Activated T-helper 2 cell treated with anti-CD3 and anti-CD28 coated beads, Interferon-gamma antibody, Interleukin-2, Interleukin-4, amounts not matched to agents 10 μg/mL and 5 μg/mL and 100 μg/mL, durations not matched to agents 14 hours and 24 hours and 36 hours (primary cell): ENCODE measurements at regions not wholly inside any gene's neighbourhood (a gene's known extent, or its start where the extent isn't known, plus 50 kb on each side); places are given as distances from the start of the nearest gene placed in this dataset.
A peak's percentile ranks its signal among the peaks of the same experiment; 100 is the strongest.

Experiments used
- DNase-seq: peaks from one replicate; pipeline ENCODE4 v3.0.0; 2021; ENCODE audit warnings: low spot score
- H3K27ac Mint-ChIP-seq: one replicate; pipeline ENCODE4 v1.8.0; 2021; ENCODE audit warnings: mixed read lengths
- H3K27me3 Mint-ChIP-seq: one replicate; pipeline ENCODE4 v1.8.0; 2021; ENCODE audit warnings: low read depth, mixed read lengths
- H3K36me3 Mint-ChIP-seq: one replicate; pipeline ENCODE4 v1.8.0; 2021; ENCODE audit warnings: low read depth, mixed read lengths
- H3K4me1 Mint-ChIP-seq: one replicate; pipeline ENCODE4 v1.8.0; 2021; ENCODE audit warnings: low read depth, mixed read lengths
- H3K4me3 Mint-ChIP-seq: one replicate; pipeline ENCODE4 v1.8.0; 2021; ENCODE audit warnings: low read depth, mild to moderate bottlenecking, moderate library complexity, mixed read lengths
- H3K9me3 Mint-ChIP-seq: one replicate; pipeline ENCODE4 v1.8.0; 2021; ENCODE audit warnings: mixed read lengths
- intact Hi-C: fragments of 100-400 bp; cut with micrococcal nuclease; formaldehyde crosslinking; loops from one replicate; pipeline ENCODE4 v1.15.1; 2023

DNA sequence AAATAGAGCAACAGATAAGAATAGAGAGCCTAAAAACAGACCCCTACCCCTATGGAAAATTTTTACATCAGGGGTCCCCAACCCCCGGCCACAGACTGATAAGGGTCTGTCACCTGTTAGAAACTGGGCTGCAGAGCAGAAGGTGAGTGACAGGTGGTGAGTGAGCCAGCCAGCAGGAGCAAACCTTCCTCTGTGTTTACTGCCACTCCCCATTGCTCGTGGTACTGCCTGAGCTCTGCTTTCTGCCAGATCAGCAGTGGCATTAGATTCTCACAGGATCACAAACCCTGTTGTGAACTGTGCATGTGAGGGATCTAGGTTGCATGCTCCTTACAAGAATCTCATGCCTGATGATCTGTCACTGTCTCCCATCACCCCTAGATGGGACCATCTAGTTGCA, 174.1 kb downstream of the FOXD2 start:
- Mint-ChIP-seq H3K27ac (no peak overlapping the region), H3K9me3 (no peaks in the 10 kb centered on the region), H3K4me3 (no peak overlapping the region), H3K36me3 (no peaks in the 10 kb centered on the region), H3K4me1 (no peaks in the 10 kb centered on the region), H3K27me3 (no peaks in the 10 kb centered on the region)
- DNase-seq: no peak
- intact Hi-C loops: no loop called here

DNA sequence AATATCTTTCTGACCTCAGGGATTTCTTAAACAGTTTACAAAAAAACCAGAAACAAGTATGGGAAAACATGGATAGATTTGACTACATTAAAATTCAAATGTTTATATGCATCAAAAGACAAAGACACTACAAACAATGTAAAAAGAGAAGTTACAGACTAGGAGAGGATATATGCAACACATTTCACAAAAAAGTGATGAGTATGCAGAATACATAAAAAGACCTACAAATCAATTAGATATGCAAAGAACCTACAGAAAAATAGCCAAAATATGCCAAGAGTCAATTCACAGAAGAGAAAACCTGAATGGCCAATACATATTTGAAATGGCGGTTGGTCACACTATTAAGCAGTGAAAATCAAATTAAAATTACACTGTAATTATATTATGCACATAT, 175.0 kb downstream of the FOXD2 start:
- H3K27me3 Mint-ChIP-seq: no peaks in the 10 kb centered on the region
- no peaks in the 10 kb centered on the region for H3K9me3 Mint-ChIP-seq
- no peaks in the 10 kb centered on the region for H3K36me3 Mint-ChIP-seq
- H3K4me3 Mint-ChIP-seq: no peak overlapping the region
- no peaks in the 10 kb centered on the region for H3K4me1 Mint-ChIP-seq
- intact Hi-C loops: no loop called here
- no peak overlapping the region for H3K27ac Mint-ChIP-seq
- DNase-seq: no peak

DNA sequence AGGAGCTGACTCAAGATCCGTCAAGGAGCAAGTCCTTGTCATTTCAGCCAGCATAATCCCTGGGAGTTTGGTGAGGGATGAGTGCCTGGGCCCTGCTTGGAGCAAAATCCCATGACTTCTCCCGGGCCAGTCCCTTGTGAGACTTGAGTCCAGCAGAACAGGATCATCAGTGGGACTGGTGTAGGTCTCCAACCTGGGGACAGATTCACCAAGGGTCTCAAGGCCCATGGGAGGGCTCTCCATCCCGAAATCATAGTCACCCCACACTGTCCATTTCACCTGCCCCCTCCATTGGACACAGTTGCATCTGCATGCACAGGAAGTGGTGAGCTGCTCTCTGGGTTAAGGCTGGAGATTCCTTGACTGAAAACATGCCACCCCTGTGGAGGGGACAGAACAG, 178.2 kb downstream of the FOXD2 start:
- DNase-seq: peak; percentile 2
- H3K27ac Mint-ChIP-seq: no peak overlapping the region
- H3K9me3 Mint-ChIP-seq: no peaks in the 10 kb centered on the region
- intact Hi-C loops: no loop called here
- no peaks in the 10 kb centered on the region for H3K4me1 Mint-ChIP-seq
- no peak overlapping the region for H3K4me3 Mint-ChIP-seq
- no peaks in the 10 kb centered on the region for H3K27me3 Mint-ChIP-seq
- H3K36me3 Mint-ChIP-seq: no peaks in the 10 kb centered on the region

DNA sequence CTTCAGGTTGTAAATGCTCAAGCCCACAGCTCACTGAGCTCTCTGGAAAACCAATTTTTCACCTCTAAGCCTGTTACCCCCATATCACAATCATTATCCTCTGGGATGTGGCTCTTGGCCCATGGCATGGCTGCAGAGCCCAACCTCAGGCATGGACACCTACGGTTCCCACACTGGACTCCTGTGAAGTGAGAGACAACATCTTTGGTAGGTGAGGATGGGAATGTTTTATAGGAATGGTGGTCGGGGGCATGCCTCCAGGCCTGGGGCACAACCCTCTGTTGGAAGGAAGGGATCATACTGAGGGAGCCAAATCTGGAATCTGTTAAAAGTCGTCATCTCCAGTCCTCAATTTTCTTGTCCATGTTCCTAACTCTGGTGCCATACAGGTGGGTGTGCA, 179.1 kb downstream of the FOXD2 start:
- Mint-ChIP-seq H3K4me1 (no peaks in the 10 kb centered on the region), H3K27me3 (no peaks in the 10 kb centered on the region), H3K27ac (no peak overlapping the region), H3K9me3 (no peaks in the 10 kb centered on the region), H3K4me3 (no peak overlapping the region), H3K36me3 (no peaks in the 10 kb centered on the region)
- no peak for DNase-seq
- intact Hi-C loops: no loop called here

DNA sequence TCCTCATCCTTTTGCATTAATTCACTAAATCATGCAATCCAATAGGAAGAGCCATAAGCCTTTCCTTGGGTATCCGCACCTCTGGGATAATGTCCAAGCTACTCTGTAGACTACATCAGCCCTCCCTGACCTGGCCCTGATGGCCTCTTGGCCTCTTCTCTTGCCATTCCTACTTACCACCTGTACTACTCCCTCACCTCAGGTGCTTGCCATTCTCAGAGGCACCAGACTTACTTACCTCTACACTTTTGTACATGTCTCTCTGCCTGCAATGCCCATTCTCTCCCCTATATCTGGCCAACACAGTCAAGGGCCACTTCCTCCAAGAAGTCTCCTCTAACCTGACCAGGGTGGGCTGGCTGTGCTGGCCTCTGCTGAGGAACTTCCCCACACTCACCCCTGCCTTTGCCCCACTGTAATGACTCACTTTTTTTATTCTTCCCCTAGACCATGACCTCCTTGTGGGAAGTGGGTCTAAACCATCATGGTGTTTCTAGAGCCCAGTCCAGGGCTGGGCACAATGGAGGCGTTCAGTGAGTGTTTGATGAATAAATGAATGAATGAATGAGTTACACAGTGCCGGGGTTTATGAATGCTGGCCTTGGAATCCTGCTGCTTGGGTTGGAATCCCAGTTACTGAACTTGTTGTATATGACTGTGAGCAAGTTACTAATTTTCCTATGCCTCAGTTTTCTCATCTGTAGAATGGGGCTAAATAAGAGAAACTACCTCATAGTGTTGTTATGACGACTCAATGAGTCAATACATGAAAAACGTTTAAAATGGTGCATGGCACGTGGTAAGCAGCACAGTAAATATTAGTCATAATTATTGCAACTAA, 179.8 kb downstream of the FOXD2 start:
- no peaks in the 10 kb centered on the region for H3K9me3 Mint-ChIP-seq
- no peak for DNase-seq
- H3K4me3 Mint-ChIP-seq: no peak overlapping the region
- no peaks in the 10 kb centered on the region for H3K27me3 Mint-ChIP-seq
- intact Hi-C loops: no loop called here
- no peaks in the 10 kb centered on the region for H3K4me1 Mint-ChIP-seq
- H3K36me3 Mint-ChIP-seq: no peaks in the 10 kb centered on the region
- no peak overlapping the region for H3K27ac Mint-ChIP-seq

DNA sequence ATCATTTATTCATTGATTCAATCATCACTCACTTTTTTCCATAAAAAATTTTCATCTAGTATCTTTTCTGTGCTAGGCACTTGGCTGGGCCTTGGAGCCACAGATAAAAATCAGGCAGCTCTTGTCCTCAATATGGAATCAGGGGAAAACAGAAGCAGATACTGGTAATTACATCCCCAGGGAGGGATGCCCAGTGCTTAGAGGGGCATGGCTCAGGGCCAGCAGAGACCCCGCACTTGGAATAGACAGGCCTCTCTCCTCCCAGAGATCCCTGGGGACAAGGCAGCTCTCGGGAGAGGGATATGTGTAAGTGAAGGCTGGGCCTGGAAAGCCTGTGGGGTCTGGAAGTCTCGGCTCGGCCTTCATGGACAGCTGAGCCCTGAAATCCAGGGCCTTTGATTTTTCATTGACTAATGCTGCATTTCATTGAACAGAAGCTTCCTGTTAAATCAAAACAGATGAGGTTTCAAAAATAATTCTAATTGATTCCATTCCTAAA, 180.4 kb downstream of the FOXD2 start:
- intact Hi-C loops: no loop called here
- no peak for DNase-seq
- Mint-ChIP-seq H3K4me3 (no peak overlapping the region), H3K27ac (no peak overlapping the region), H3K36me3 (no peaks in the 10 kb centered on the region), H3K4me1 (no peaks in the 10 kb centered on the region), H3K9me3 (no peaks in the 10 kb centered on the region), H3K27me3 (no peaks in the 10 kb centered on the region)

DNA sequence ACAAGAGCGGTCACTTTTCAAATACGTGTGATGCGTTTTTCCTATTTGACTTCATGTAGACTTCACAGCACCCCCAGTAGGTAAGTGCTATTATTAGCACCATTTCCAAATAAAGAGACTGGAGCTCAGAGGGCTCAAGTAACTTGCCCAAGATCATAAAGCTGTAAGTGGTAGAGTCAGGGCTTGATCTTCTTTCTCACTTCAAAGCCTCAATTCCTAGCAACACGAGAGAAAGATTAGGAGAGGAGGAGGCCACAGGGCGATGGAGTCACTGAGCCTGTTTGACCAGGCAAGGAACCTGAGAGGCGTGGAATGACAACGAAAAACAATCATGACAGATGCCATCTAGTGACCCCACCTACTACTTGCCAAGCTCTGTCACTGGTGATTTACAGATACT, 181.0 kb downstream of the FOXD2 start:
- Mint-ChIP-seq H3K9me3 (no peaks in the 10 kb centered on the region), H3K36me3 (no peaks in the 10 kb centered on the region), H3K4me3 (no peak overlapping the region), H3K27ac (no peak overlapping the region), H3K27me3 (no peaks in the 10 kb centered on the region), H3K4me1 (no peaks in the 10 kb centered on the region)
- intact Hi-C loops: no loop called here
- DNase-seq: no peak

DNA sequence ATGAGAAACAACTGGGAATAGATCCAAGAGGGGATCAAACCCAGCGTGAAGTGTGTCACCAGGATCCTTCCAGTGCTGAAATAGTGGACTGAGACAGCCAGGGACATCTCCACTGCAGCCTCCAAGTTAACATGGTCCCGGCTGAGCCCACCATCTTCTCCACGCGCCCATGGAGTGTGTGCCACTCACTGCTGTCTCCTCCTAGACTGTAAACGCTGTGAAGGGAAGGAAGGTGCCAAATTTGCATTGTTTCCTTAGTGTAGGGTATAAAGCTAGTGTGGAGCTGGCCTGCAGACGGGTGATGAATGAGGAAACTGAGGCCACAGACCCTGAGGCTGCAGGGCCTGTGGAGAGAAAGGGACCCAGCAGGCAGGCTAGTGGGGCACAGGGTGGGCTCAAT, 183.6 kb downstream of the FOXD2 start:
- DNase-seq: no peak
- H3K4me1 Mint-ChIP-seq: no peaks in the 10 kb centered on the region
- no peaks in the 10 kb centered on the region for H3K27me3 Mint-ChIP-seq
- H3K36me3 Mint-ChIP-seq: no peaks in the 10 kb centered on the region
- no peaks in the 10 kb centered on the region for H3K9me3 Mint-ChIP-seq
- no peak overlapping the region for H3K4me3 Mint-ChIP-seq
- no peak overlapping the region for H3K27ac Mint-ChIP-seq
- intact Hi-C loops: no loop called here

DNA sequence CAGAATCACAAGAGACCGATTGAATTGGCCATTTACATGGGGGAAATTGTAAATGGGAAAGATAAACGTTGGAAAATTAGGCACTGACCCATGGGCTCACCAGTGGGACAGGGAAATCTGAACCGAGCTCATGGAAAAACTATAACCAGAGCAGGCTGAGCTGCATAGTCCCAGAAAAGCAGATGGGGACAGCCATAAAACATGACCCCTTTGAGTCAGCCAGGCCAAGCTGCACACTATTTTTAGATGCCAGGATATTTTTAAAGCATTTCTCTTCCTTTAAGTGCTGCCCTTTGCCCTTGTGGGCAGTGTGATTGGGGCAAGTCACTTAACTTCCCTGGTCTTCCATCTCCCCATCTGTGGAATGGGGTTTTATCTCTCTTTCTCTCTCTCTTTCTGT, 184.1 kb downstream of the FOXD2 start:
- intact Hi-C loops: no loop called here
- H3K27me3 Mint-ChIP-seq: no peaks in the 10 kb centered on the region
- H3K36me3 Mint-ChIP-seq: no peaks in the 10 kb centered on the region

DNA sequence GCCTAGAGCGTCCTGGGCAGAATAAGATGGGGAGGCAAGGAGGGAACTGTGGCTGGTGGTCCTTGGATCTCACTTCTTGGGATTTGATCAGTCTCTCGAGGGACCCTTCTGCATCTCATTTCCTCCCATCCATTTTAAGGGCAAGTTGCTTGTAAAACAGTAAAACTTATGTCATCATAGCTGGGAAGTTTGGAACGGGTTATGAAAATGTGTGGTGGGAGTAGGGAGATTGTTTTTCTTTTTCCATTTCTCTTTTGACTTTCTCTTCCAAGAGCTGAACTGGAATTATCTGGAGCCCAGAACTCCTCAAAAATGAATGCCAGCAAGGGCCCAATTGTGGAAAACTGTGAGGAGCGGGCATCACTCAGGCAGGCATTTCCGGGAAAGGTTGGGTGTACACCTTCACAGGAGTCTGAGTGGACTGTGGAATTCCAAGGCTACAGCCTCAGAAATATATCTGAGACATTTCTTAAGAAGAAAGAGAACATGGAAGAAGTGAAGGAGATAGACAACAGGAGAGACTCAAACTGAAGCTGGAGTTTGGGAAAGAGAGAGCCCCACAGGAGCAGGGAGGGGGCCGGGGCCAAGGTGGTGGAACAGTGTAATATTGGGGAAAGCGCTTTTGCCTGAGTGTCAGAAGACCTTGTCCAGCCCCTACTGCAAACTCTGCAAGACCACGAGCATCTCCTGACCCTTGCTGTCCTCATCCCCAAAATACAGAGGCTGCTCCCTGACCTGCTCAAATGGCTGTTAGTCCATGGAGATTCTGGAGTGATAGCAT, 185.1 kb downstream of the FOXD2 start:
- H3K4me1 Mint-ChIP-seq: no peaks in the 10 kb centered on the region
- DNase-seq: peak; percentile 1
- H3K27ac Mint-ChIP-seq: no peak overlapping the region
- no peaks in the 10 kb centered on the region for H3K9me3 Mint-ChIP-seq
- intact Hi-C loops: no loop called here
- no peak overlapping the region for H3K4me3 Mint-ChIP-seq
- H3K27me3 Mint-ChIP-seq: no peaks in the 10 kb centered on the region
- H3K36me3 Mint-ChIP-seq: no peaks in the 10 kb centered on the region

More for the DNA sequence above, 184.1 kb downstream of the FOXD2 start:
- H3K4me1 Mint-ChIP-seq: no peaks in the 10 kb centered on the region
- no peak overlapping the region for H3K4me3 Mint-ChIP-seq
- H3K27ac Mint-ChIP-seq: no peak overlapping the region
- no peaks in the 10 kb centered on the region for H3K9me3 Mint-ChIP-seq
- DNase-seq: no peak

DNA sequence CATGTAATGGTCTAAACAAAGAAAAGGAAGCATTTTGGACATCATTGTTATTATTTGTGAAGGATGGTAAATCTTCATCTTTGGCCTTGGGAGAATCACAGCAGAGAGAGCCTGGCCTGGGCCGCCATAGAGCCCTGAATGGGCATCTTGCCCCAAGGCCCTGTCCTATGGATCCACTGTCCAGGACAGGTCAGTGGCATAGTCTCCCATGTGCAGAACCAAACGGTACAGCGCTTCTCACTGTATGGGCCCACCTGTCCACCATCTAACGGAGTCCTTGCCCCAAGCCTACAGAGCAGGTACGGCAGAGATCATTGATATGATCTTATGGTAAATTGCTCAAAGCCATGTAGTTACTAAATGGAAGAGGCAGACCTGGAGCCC, 185.7 kb downstream of the FOXD2 start:
- Mint-ChIP-seq H3K27me3 (no peaks in the 10 kb centered on the region), H3K4me1 (no peaks in the 10 kb centered on the region), H3K36me3 (no peaks in the 10 kb centered on the region), H3K27ac (no peak overlapping the region), H3K9me3 (no peaks in the 10 kb centered on the region), H3K4me3 (no peak overlapping the region)
- DNase-seq: peak; percentile 5
- intact Hi-C loops: no loop called here

DNA sequence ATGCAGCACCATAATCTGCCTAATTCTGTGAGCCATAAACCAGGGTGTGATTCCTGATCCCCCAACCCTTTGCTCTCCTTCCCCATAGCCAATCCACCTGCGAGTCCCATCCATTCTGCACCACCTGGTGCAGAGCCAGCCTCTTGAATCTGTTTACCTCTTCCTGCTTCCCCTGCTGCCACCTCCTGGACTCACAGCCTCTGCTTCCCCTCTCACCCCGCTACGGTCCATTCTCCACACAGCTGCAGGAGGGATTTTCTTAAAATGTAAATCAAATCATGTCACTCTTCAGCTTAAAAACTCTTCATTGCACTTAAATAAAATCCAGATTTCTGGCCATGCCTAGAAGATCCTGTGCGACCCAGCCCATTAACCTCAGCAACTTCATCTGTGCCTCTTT, 186.7 kb downstream of the FOXD2 start:
- no peaks in the 10 kb centered on the region for H3K9me3 Mint-ChIP-seq
- H3K4me3 Mint-ChIP-seq: no peak overlapping the region
- no peaks in the 10 kb centered on the region for H3K27me3 Mint-ChIP-seq
- H3K27ac Mint-ChIP-seq: no peak overlapping the region
- H3K36me3 Mint-ChIP-seq: no peaks in the 10 kb centered on the region
- no peaks in the 10 kb centered on the region for H3K4me1 Mint-ChIP-seq
- DNase-seq: no peak
- intact Hi-C loops: no loop called here

DNA sequence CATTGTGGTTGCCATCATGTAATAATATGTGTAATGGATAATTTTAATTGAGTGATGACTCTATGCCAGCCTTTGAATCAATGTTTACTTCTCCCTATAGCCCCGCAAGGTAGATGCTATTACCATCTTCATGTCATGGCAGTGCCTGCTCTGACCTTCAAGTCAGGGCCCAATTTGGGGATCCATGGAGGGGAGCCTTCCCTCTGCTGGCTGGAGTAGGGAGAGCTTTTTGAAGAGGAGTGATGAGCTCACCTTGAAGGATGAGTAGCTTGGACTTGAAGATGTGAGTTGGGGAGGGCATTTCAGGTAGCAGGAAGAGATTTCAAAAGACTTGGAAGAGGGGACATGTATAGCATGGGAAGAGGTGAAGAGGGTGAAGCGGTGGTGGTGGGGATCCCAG, 189.2 kb downstream of the FOXD2 start:
- no peaks in the 10 kb centered on the region for H3K4me1 Mint-ChIP-seq

More for the DNA sequence above, 189.2 kb downstream of the FOXD2 start:
- no peak for DNase-seq
- no peak overlapping the region for H3K4me3 Mint-ChIP-seq
- intact Hi-C loops: no loop called here
- no peak overlapping the region for H3K27ac Mint-ChIP-seq
- H3K9me3 Mint-ChIP-seq: no peaks in the 10 kb centered on the region
- no peaks in the 10 kb centered on the region for H3K27me3 Mint-ChIP-seq
- no peaks in the 10 kb centered on the region for H3K36me3 Mint-ChIP-seq
